NT2/D1 (cell line): ENCODE measurements at regions not wholly inside any gene's neighbourhood (a gene's known extent, or its start where the extent isn't known, plus 50 kb on each side); places are given as distances from the start of the nearest gene placed in this dataset.

Experiments
- YY1 ChIP-seq: IDR thresholded peaks from 2 replicates; pipeline ENCODE4 v1.6.1; 2011; ENCODE audit not compliant: insufficient read length, insufficient read depth
- ZNF274 ChIP-seq: IDR thresholded peaks from 2 replicates; pipeline ENCODE4 v1.6.1; 2011; ENCODE audit warnings: mild to moderate bottlenecking, low read depth, low read length

- TF ChIP-seq YY1 (no peak), ZNF274 (no peak)
These were observed 585.6 kb upstream of the ZNF717 start for GRCh38 chr3:76370749-76371520.
